ENCODE measurements at regions not wholly inside any gene's neighbourhood (a gene's known extent, or its start where the extent isn't known, plus 50 kb on each side); places are given as distances from the start of the nearest gene placed in this dataset.

GRCh38 chr5:15070907-15071306 lies 199.3 kb upstream of the ANKH start:
- H4K91ac ChIP-seq (ENCODE audit: low read depth, low read length, poor library complexity) = no peak overlapping the region
- H3K27ac ChIP-seq (replicated peaks; ENCODE audit: low read length) = no peak overlapping the region
- no peak overlapping the region for H3K14ac ChIP-seq (ENCODE audit: low read length)
- H3K9me3 ChIP-seq (replicated peaks in 1 of 2; ENCODE audit: control insufficient read depth in 2 of 2, insufficient read depth in 1 of 2, low read depth in 1 of 2, low read length in 2 of 2) = no peaks in the 10 kb centered on the region
- no peaks in the 10 kb centered on the region for H3K27me3 ChIP-seq (ENCODE audit: control insufficient read depth in 3 of 3, insufficient read depth in 3 of 3, low read depth in 1 of 3, low read length in 3 of 3)
- no peak overlapping the region for H3K23ac ChIP-seq (ENCODE audit: low read depth, low read length, poor library complexity)
- no peak overlapping the region for H4K8ac ChIP-seq (ENCODE audit: low read depth, low read length)
- H2BK120ac ChIP-seq (ENCODE audit: low read depth, low read length) = no peak overlapping the region
- H2AFZ ChIP-seq (ENCODE audit: low read length) = no peak overlapping the region
- WGBS, 2 donors (ENCODE audit: extremely low coverage in 2 of 2, insufficient read length in 2 of 2, insufficient replicate concordance in 1 of 2) = no CpG with 5 or more reads among the region's 6 CpGs
- H2BK12ac ChIP-seq (ENCODE audit: low read length) = no peak overlapping the region
- no peak for DNase-seq (ENCODE audit: low spot score)
- no peaks in the 10 kb centered on the region for H3K79me1 ChIP-seq (ENCODE audit: low read depth, low read length)
- H3K4me3 ChIP-seq (ENCODE audit: low read length in 2 of 2) = no peak overlapping the region
- H3K36me3 ChIP-seq (replicated peaks in 1 of 2; ENCODE audit: control insufficient read depth in 2 of 2, insufficient read depth in 2 of 2, low read length in 2 of 2) = no peaks in the 10 kb centered on the region
- H2AK5ac ChIP-seq (ENCODE audit: low read depth, low read length) = no peak overlapping the region
- H3K4ac ChIP-seq (ENCODE audit: low read length) = no peak overlapping the region
- H3K4me1 ChIP-seq (ENCODE audit: control insufficient read depth in 2 of 2, insufficient read depth in 1 of 2, low read depth in 1 of 2, low read length in 2 of 2) = no peaks in the 10 kb centered on the region
- H2BK5ac ChIP-seq (ENCODE audit: low read length) = no peak overlapping the region
- no peak overlapping the region for H3K18ac ChIP-seq (ENCODE audit: low read length)
- H3K9ac ChIP-seq (ENCODE audit: low read depth, low read length, poor library complexity) = no peak overlapping the region
- H3K4me2 ChIP-seq (ENCODE audit: insufficient read depth, low read length, poor library complexity, severe bottlenecking) = no peak overlapping the region
- H2BK15ac ChIP-seq (ENCODE audit: low read length) = no peak overlapping the region

GRCh38 chr5:15069407-15069905 lies 197.9 kb upstream of the ANKH start:
- no peak overlapping the region for H2AK5ac ChIP-seq (ENCODE audit: low read depth, low read length)
- H2BK12ac ChIP-seq (ENCODE audit: low read length) = no peak overlapping the region
- no peaks in the 10 kb centered on the region for H3K27me3 ChIP-seq (ENCODE audit: control insufficient read depth in 3 of 3, insufficient read depth in 3 of 3, low read depth in 1 of 3, low read length in 3 of 3)
- H3K4me2 ChIP-seq (ENCODE audit: insufficient read depth, low read length, poor library complexity, severe bottlenecking) = no peak overlapping the region
- H2AFZ ChIP-seq (ENCODE audit: low read length) = no peak overlapping the region
- H2BK5ac ChIP-seq (ENCODE audit: low read length) = no peak overlapping the region
- no peak overlapping the region for H4K91ac ChIP-seq (ENCODE audit: low read depth, low read length, poor library complexity)
- no peak overlapping the region for H3K14ac ChIP-seq (ENCODE audit: low read length)
- no peaks in the 10 kb centered on the region for H3K79me1 ChIP-seq (ENCODE audit: low read depth, low read length)
- H3K18ac ChIP-seq (ENCODE audit: low read length) = no peak overlapping the region
- H2BK120ac ChIP-seq (ENCODE audit: low read depth, low read length) = no peak overlapping the region
- no peak overlapping the region for H3K4ac ChIP-seq (ENCODE audit: low read length)
- no peak overlapping the region for H3K9ac ChIP-seq (ENCODE audit: low read depth, low read length, poor library complexity)
- no peak overlapping the region for H3K23ac ChIP-seq (ENCODE audit: low read depth, low read length, poor library complexity)
- WGBS, 2 donors (ENCODE audit: extremely low coverage in 2 of 2, insufficient read length in 2 of 2, insufficient replicate concordance in 1 of 2) = no CpG with 5 or more reads among the region's 1 CpG
- no peaks in the 10 kb centered on the region for H3K36me3 ChIP-seq (replicated peaks in 1 of 2; ENCODE audit: control insufficient read depth in 2 of 2, insufficient read depth in 2 of 2, low read length in 2 of 2)
- no peak overlapping the region for H2BK15ac ChIP-seq (ENCODE audit: low read length)
- no peak overlapping the region for H3K4me3 ChIP-seq (ENCODE audit: low read length in 2 of 2)
- no peaks in the 10 kb centered on the region for H3K9me3 ChIP-seq (replicated peaks in 1 of 2; ENCODE audit: control insufficient read depth in 2 of 2, insufficient read depth in 1 of 2, low read depth in 1 of 2, low read length in 2 of 2)
- no peak overlapping the region for H4K8ac ChIP-seq (ENCODE audit: low read depth, low read length)
- DNase-seq (ENCODE audit: low spot score) = no peak
- H3K4me1 ChIP-seq (ENCODE audit: control insufficient read depth in 2 of 2, insufficient read depth in 1 of 2, low read depth in 1 of 2, low read length in 2 of 2) = no peaks in the 10 kb centered on the region
- H3K27ac ChIP-seq (replicated peaks; ENCODE audit: low read length) = no peak overlapping the region

DNA sequence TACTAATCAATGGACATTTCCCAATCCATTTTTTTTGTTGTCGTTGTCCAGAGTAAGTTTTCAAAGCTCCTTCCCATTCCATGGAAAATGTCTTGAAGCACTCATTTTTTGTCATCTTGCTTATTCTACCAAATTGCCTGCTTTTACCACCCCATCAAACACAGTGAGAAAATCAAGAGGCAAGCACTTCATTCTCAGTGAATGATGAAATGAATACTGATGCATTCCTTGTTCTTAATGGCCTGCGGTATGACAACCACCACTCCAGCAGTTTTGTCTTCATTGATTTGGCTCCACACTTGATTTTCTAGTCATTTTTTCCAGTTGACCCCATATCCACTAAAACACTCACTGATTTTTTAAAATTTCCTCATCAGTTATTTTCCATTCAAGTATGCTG lies 193.5 kb upstream of the ANKH start:
- Histone ChIP-seq H3K4me2 (ENCODE audit: insufficient read depth, low read length, poor library complexity, severe bottlenecking) (no peak overlapping the region), H2BK120ac (ENCODE audit: low read depth, low read length) (no peak overlapping the region), H3K9me3 (replicated peaks in 1 of 2; ENCODE audit: control insufficient read depth in 2 of 2, insufficient read depth in 1 of 2, low read depth in 1 of 2, low read length in 2 of 2) (no peaks in the 10 kb centered on the region), H2BK12ac (ENCODE audit: low read length) (no peak overlapping the region), H2AFZ (ENCODE audit: low read length) (no peak overlapping the region), H2BK5ac (ENCODE audit: low read length) (no peak overlapping the region), H3K27ac (replicated peaks; ENCODE audit: low read length) (no peak overlapping the region), H3K27me3 (ENCODE audit: control insufficient read depth in 3 of 3, insufficient read depth in 3 of 3, low read depth in 1 of 3, low read length in 3 of 3) (no peaks in the 10 kb centered on the region), H2AK5ac (ENCODE audit: low read depth, low read length) (no peak overlapping the region), H3K18ac (ENCODE audit: low read length) (no peak overlapping the region), H3K9ac (ENCODE audit: low read depth, low read length, poor library complexity) (no peak overlapping the region), H3K23ac (ENCODE audit: low read depth, low read length, poor library complexity) (no peak overlapping the region), H4K8ac (ENCODE audit: low read depth, low read length) (no peak overlapping the region), H3K4me1 (ENCODE audit: control insufficient read depth in 2 of 2, insufficient read depth in 1 of 2, low read depth in 1 of 2, low read length in 2 of 2) (no peaks in the 10 kb centered on the region), H3K79me1 (ENCODE audit: low read depth, low read length) (no peaks in the 10 kb centered on the region), H3K4ac (ENCODE audit: low read length) (no peak overlapping the region), H2BK15ac (ENCODE audit: low read length) (no peak overlapping the region), H3K36me3 (replicated peaks in 1 of 2; ENCODE audit: control insufficient read depth in 2 of 2, insufficient read depth in 2 of 2, low read length in 2 of 2) (no peaks in the 10 kb centered on the region), H3K4me3 (ENCODE audit: low read length in 2 of 2) (no peak overlapping the region), H4K91ac (ENCODE audit: low read depth, low read length, poor library complexity) (no peak overlapping the region), H3K14ac (ENCODE audit: low read length) (no peak overlapping the region)
- no CpG with 5 or more reads among the region's 2 CpGs for WGBS, 2 donors (ENCODE audit: extremely low coverage in 2 of 2, insufficient read length in 2 of 2, insufficient replicate concordance in 1 of 2)
- DNase-seq (ENCODE audit: low spot score) = no peak

DNA sequence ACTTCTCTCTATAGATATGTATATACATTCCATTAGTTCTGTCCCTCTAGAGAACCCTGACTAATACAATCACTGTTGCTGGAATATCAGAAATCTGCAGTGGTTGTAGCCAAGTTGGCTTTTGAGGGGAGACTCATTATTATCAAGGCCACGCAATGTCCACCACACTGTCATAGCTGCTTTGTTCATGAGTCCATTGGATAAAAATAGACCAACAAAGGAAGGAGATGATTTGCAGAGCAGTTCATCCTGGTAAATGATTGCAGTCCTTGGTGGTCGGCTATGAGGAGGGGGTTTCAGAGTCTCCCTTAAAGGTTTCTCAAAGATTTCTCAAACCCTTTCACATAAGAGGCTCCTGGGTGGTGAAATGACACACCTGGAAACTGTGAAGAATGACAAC lies 192.8 kb upstream of the ANKH start:
- H3K4me1 ChIP-seq (ENCODE audit: control insufficient read depth in 2 of 2, insufficient read depth in 1 of 2, low read depth in 1 of 2, low read length in 2 of 2) = no peaks in the 10 kb centered on the region
- H3K14ac ChIP-seq (ENCODE audit: low read length) = no peak overlapping the region
- H3K4ac ChIP-seq (ENCODE audit: low read length) = no peak overlapping the region
- H2BK120ac ChIP-seq (ENCODE audit: low read depth, low read length) = no peak overlapping the region
- no peak overlapping the region for H4K91ac ChIP-seq (ENCODE audit: low read depth, low read length, poor library complexity)
- no peak overlapping the region for H3K9ac ChIP-seq (ENCODE audit: low read depth, low read length, poor library complexity)
- H3K27ac ChIP-seq (replicated peaks; ENCODE audit: low read length) = no peak overlapping the region
- H3K18ac ChIP-seq (ENCODE audit: low read length) = no peak overlapping the region
- H2BK5ac ChIP-seq (ENCODE audit: low read length) = no peak overlapping the region
- H3K23ac ChIP-seq (ENCODE audit: low read depth, low read length, poor library complexity) = no peak overlapping the region
- H2AK5ac ChIP-seq (ENCODE audit: low read depth, low read length) = no peak overlapping the region
- H2AFZ ChIP-seq (ENCODE audit: low read length) = no peak overlapping the region
- H3K9me3 ChIP-seq (replicated peaks in 1 of 2; ENCODE audit: control insufficient read depth in 2 of 2, insufficient read depth in 1 of 2, low read depth in 1 of 2, low read length in 2 of 2) = no peaks in the 10 kb centered on the region
- no peak overlapping the region for H2BK12ac ChIP-seq (ENCODE audit: low read length)
- no CpG with 5 or more reads among the region's 2 CpGs for WGBS, 2 donors (ENCODE audit: extremely low coverage in 2 of 2, insufficient read length in 2 of 2, insufficient replicate concordance in 1 of 2)
- H3K4me2 ChIP-seq (ENCODE audit: insufficient read depth, low read length, poor library complexity, severe bottlenecking) = no peak overlapping the region
- no peak overlapping the region for H2BK15ac ChIP-seq (ENCODE audit: low read length)
- H3K4me3 ChIP-seq (ENCODE audit: low read length in 2 of 2) = no peak overlapping the region
- DNase-seq (ENCODE audit: low spot score) = no peak
- H3K79me1 ChIP-seq (ENCODE audit: low read depth, low read length) = no peaks in the 10 kb centered on the region
- no peak overlapping the region for H4K8ac ChIP-seq (ENCODE audit: low read depth, low read length)
- H3K36me3 ChIP-seq (replicated peaks in 1 of 2; ENCODE audit: control insufficient read depth in 2 of 2, insufficient read depth in 2 of 2, low read length in 2 of 2) = no peaks in the 10 kb centered on the region
- no peaks in the 10 kb centered on the region for H3K27me3 ChIP-seq (ENCODE audit: control insufficient read depth in 3 of 3, insufficient read depth in 3 of 3, low read depth in 1 of 3, low read length in 3 of 3)

Data from neuronal stem cell (in vitro differentiated cells).